ENCODE measurements at regions not wholly inside any gene's neighbourhood (a gene's known extent, or its start where the extent isn't known, plus 50 kb on each side); places are given as distances from the start of the nearest gene placed in this dataset.

DNA sequence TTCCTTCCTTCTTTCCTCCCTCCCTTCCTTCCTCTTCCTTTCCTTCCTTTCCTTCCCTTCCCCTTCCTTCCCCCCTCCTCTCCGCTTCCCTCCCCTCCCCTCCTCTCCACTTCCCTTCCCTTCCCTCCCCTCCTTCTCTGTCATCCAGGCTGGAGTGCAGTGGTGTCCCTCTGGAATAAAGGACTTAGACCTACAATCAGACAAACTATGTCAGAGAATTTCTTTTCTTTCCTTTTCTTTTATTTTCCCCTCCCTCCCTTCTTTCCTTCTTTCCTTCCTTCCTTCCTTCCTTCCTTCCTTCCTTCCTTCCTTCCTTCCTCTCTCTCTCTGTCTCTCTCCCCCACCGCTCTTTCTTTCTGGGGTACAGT lies 242.2 kb downstream of the GATA3 start:
- Histone ChIP-seq H3K27ac (no peak overlapping the region), H3K4me3 (replicated peaks in 1 of 3) (no peak overlapping the region), H3K27me3 (no peaks in the 10 kb centered on the region), H3K9me3 (no peaks in the 10 kb centered on the region), H3K4me1 (no peaks in the 10 kb centered on the region), H3K36me3 (no peaks in the 10 kb centered on the region)
- no peak for DNase-seq
- WGBS, 2 donors: 88 to 89% methylated on average over 2 of the region's 2 CpGs
- TF ChIP-seq, protein P1, sequence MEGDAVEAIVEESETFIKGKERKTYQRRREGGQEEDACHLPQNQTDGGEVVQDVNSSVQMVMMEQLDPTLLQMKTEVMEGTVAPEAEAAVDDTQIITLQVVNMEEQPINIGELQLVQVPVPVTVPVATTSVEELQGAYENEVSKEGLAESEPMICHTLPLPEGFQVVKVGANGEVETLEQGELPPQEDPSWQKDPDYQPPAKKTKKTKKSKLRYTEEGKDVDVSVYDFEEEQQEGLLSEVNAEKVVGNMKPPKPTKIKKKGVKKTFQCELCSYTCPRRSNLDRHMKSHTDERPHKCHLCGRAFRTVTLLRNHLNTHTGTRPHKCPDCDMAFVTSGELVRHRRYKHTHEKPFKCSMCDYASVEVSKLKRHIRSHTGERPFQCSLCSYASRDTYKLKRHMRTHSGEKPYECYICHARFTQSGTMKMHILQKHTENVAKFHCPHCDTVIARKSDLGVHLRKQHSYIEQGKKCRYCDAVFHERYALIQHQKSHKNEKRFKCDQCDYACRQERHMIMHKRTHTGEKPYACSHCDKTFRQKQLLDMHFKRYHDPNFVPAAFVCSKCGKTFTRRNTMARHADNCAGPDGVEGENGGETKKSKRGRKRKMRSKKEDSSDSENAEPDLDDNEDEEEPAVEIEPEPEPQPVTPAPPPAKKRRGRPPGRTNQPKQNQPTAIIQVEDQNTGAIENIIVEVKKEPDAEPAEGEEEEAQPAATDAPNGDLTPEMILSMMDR (IDR thresholded peaks at IDR 0.05): no peak
- TF ChIP-seq POLR2A (IDR thresholded peaks at IDR 0.05): no peak
- intact Hi-C loops (cut with DNase I): no loop called here

DNA sequence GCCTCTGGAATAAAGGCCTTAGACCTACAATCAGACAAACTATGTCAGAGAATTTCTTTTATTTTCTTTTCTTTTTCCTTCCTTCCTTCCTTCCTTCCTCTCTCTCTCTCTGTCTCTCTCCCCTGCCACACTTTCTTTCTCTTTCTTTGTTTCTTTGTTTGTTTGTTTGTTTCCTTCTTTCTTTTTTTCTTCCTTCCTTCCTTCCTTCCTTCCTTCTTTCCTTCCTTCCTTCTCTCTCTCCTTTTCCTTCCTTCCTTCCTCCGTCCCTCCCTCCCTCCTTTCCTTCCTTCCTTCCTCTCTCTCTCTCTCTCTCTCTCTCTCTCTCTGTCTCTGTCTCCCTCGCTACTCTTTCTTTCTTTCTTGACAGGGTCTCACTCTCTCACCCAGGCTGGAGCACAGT lies 242.6 kb downstream of the GATA3 start:
- Histone ChIP-seq H3K4me1 (no peaks in the 10 kb centered on the region), H3K4me3 (replicated peaks in 1 of 3) (no peak overlapping the region), H3K27ac (no peak overlapping the region), H3K36me3 (no peaks in the 10 kb centered on the region), H3K9me3 (no peaks in the 10 kb centered on the region), H3K27me3 (no peaks in the 10 kb centered on the region)
- intact Hi-C loops (cut with DNase I): no loop called here
- TF ChIP-seq POLR2A (IDR thresholded peaks at IDR 0.05): no peak
- TF ChIP-seq, protein P1 (IDR thresholded peaks at IDR 0.05): no peak
- no peak for DNase-seq
- WGBS, 2 donors: 86 to 89% methylated on average over 2 of the region's 2 CpGs

DNA sequence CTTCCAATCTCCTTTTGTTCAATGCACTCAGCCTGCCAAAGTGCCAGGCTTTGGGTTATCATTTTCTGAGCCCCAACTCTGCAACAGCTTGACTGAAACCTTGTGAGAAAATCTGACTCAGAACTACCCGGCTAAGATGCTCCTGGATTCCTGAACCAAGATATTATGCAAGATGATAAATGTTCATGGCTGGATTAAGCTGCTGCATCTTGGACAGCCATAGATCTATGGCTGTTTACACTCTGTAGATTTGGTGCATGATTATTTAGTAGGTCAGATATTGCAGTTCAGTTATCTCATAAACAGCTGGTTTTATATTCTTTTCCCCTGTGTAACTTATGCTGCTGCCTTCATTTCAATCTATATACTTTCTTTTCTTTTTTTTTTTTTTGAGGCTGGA lies 243.5 kb downstream of the GATA3 start:
- Histone ChIP-seq H3K4me3 (replicated peaks in 1 of 3) (no peak overlapping the region), H3K27ac (no peak overlapping the region), H3K27me3 (no peaks in the 10 kb centered on the region), H3K36me3 (no peaks in the 10 kb centered on the region), H3K4me1 (no peaks in the 10 kb centered on the region), H3K9me3 (no peaks in the 10 kb centered on the region)
- 81 to 82% methylated on average over 1 of the region's 1 CpG for WGBS, 2 donors
- intact Hi-C loops (cut with DNase I): no loop called here
- DNase-seq: no peak
- no peak for TF ChIP-seq POLR2A (IDR thresholded peaks at IDR 0.05)
- TF ChIP-seq, protein P1 (IDR thresholded peaks at IDR 0.05): no peak

DNA sequence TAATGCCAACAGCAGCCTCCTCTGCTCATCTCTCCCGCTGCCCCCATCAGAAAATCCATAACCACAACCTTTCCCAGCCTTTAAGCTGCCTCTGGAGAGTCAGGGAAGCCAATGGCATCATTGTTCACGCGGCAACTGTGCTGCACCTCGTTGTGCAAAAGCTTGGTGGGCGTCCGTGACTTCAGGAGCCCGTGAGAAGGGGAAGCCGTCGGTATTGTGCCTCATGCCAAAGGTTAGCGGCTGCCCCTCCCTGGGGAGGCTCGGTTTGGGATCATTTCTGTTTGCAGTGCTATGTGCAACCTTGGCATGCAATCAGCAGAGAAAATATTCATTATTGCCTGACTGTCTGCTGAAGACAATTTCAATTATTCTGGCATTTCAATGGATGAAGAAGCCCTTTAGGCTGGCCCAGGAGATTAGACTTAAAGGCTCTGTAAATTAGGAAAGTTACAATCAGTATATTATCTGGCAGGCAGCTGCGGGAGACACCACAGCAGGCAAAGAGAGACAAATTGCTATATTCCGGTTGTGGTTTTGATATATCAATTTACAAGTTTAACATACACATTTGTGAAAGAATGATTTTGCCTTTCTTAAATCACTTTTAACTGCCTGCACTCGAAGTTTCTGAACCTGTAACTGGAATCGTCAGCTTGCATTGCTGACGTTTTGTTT lies 244.5 kb downstream of the GATA3 start:
- Histone ChIP-seq H3K4me1 (no peaks in the 10 kb centered on the region), H3K27ac (no peak overlapping the region), H3K4me3 (replicated peaks in 1 of 3) (no peak overlapping the region), H3K27me3 (no peaks in the 10 kb centered on the region), H3K9me3 (no peaks in the 10 kb centered on the region), H3K36me3 (no peaks in the 10 kb centered on the region)
- WGBS, 2 donors: 66 to 71% methylated on average over 16 of the region's 16 CpGs
- DNase-seq: no peak
- intact Hi-C loops (cut with DNase I): no loop called here
- TF ChIP-seq POLR2A (IDR thresholded peaks at IDR 0.05): no peak
- TF ChIP-seq, protein P1 (IDR thresholded peaks at IDR 0.05): no peak

DNA sequence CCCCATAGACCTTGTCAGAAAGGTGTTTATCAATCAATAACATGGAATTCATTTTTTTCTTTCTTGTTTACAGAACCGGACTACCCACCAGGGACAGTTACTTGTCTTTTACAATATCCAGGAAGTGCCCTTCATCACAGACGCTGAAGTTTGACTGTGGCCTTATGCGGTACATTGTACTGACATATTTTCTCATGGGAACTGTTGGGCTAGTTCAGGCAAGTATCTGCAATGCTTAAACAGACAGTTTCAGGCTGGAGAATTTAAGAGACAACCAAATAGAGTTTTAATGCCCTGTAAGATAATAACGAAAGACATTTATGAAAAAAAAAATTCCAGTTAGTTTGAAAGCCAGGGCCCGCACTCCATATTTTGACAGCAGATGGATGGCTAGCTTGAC lies 246.4 kb downstream of the GATA3 start:
- Histone ChIP-seq H3K27me3 (no peaks in the 10 kb centered on the region), H3K9me3 (no peaks in the 10 kb centered on the region), H3K27ac (no peak overlapping the region), H3K4me1 (no peaks in the 10 kb centered on the region), H3K36me3 (no peaks in the 10 kb centered on the region), H3K4me3 (replicated peaks in 1 of 3) (no peak overlapping the region)
- intact Hi-C loops (cut with DNase I): no loop called here
- 78 to 84% methylated on average over 5 of the region's 5 CpGs for WGBS, 2 donors
- TF ChIP-seq, protein P1 (IDR thresholded peaks at IDR 0.05): no peak
- no peak for TF ChIP-seq POLR2A (IDR thresholded peaks at IDR 0.05)
- no peak for DNase-seq

All from thyroid gland (tissue), 4 donors.